HG03571 (cell line): ENCODE measurements at regions not wholly inside any gene's neighbourhood (a gene's known extent, or its start where the extent isn't known, plus 50 kb on each side); places are given as distances from the start of the nearest gene placed in this dataset.
"Not testable (repeated sequence)": the region's sequence is repeated elsewhere in the genome, so short reads cannot be mapped to it uniquely, and the experiment has no call there.

Source experiments
- ATAC-seq: cut with Tn5 transposase; IDR thresholded peaks from one replicate; pipeline ENCODE4 v1.9.1; 2021; ENCODE audit not compliant: unreplicated experiment

- ATAC-seq, result no peak
These were observed 314.5 kb downstream of the COL12A1 start for GRCh38 chr6:74891349-74891831.

DNA sequence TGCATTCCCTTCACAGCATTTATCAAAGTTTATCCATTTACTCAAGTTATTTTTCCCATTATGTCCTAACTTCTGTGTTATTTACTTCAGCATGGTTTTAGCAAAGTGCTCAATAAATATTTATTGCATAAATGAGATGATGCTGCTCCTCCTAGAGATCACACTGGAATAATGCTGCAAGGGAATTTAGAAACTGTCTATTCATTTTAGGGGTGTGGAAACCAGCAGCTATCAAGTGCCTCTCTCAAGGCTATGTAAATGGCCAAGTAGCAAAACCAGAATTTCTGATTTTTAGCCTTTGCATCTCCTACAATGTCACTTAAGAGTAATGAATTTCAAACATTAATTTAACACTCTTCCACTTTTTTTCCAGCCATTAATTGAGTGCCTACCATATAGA, 316.2 kb downstream of the COL12A1 start:
- ATAC-seq, result no peak

- not testable (repeated sequence) for ATAC-seq
These were observed 317.1 kb downstream of the COL12A1 start for GRCh38 chr6:74888741-74889140.

GRCh38 chr6:74879976-74880375, 325.9 kb downstream of the COL12A1 start:
- ATAC-seq, result no peak

DNA sequence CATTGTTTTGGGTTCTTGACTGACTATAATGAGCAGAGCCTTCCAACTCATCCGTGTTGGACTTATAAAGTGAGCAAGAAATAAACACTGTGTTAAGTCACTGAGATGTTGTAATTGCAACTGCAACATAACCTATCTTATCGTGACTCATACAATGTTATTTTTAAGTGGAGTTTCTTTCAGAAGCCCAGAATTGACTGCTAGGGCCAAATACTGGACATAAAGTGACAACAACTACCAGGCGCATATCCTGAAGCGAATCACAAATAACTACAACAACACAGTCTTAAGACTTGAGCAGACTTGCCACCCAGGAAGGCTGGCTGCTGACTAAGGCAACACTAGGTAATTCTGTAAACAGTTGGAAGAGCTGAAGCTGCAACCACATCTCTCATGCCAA, 326.6 kb downstream of the COL12A1 start:
- no peak for ATAC-seq

GRCh38 chr6:74875193-74875592, 330.7 kb downstream of the COL12A1 start:
- no peak for ATAC-seq

DNA sequence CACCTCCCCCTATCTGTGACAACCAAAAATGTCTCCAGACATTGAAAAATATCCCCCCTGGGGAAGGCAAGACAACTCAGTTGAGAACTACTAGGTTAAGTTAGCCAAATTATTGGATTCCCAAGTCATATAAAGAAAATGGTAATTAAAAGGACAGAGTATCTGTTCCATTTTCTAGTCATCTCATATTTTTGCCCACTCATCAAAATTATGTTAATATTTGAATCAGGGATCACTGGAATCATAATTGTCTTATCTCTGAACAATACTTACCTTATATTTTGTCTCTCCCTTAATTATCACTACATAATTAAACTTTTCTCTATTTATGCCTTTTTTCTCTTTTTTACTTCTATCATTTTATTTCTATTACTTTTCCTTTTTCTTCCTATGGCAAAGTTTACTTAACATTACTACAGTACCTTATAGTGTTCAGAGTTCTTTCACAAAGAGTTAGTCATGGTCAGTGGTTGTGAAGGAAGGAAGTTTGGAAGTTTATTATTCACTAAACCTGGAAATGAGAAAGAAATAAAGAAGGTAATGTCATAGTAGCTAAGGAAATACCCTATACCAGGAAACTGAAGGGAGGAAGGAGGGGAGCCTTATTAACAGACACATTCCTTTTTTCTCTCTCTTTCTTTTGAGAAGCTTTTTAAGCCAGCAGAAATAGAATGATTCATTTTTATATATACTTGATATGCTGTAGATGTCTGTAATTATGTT, 332.9 kb downstream of the COL12A1 start:
- no peak for ATAC-seq

DNA sequence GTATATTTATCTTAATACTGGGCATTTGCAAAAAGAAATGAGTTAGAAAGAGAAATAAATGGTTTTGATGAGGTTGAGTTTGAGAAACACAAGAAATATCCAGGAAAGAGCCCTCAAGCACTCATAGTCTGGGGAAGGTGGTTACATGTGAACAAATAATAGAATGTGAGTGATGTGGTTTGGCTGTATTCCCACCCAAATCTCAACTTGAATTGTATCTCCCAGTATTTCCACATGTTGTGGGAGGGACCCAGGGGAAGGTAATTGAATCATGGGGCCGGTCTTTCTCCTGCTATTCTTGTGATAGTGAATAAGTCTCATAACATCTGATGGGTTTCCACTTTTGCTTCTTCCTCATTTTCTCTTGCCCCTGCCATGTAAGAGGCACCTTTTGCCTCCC, 334.1 kb downstream of the COL12A1 start:
- ATAC-seq, result no peak

DNA sequence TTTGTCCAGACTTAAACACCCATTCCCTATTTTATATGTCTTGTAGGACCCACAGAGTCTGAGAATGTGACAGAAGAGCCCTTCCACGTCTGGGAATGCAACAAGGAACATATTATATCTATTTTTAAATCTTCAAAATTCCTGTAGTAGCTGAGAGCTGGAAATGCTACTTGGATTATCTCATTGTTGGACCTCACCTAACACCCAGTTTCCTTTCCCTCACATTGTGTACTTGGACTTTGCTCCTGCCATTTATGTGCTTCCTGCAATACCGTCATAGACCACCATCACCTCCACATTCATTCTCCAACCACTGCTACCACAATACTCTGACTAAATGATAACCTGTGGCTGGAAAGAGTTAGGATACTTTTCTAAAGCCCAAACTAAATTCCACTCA, 335.4 kb downstream of the COL12A1 start:
- ATAC-seq, result no peak

DNA sequence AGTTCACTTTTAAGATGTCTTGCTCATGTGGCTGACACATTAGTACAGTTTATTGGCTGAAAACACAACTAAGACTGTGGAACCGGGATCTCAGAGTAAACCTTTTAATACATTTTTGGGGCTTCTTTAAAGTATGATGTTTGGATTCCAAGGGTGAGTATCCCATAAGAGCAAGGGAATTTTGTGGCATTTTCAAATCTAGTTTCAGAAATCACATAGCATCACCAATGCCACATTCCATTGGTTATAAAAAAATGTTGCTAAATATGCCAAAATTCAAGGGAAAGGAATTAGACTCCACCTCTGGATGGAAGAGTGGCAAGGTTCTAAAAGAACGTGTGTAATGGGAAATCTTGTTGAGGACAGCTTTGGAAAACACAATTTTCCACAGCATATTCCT, 338.6 kb downstream of the COL12A1 start:
- no peak for ATAC-seq

GRCh38 chr6:74863968-74864367, 341.9 kb downstream of the COL12A1 start:
- no peak for ATAC-seq

DNA sequence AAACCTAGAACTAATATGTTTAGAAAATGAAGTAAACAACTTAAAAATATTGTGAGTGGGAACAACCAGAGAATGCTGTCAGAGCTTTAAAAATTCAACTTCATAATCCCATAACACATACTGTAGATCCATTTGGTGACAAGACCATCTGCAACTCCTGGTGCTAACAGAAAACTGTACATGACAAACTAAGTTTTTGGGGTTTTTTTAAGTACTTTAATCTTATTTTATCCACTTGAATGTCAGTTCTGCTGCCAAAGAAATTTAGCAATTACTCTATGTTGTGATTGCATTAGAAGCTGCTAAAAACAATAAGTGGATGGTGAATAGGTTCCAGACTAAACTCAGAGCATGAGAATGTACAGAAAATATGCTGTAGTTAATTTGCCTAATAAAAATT, 345.4 kb downstream of the COL12A1 start:
- no peak for ATAC-seq

GRCh38 chr6:74857157-74857556, 348.7 kb downstream of the COL12A1 start:
- ATAC-seq, result no peak

- no peak for ATAC-seq
These were observed 351.9 kb downstream of the COL12A1 start for GRCh38 chr6:74853991-74854390.

- ATAC-seq, result no peak
These were observed 354.3 kb downstream of the COL12A1 start for GRCh38 chr6:74851596-74851995.

DNA sequence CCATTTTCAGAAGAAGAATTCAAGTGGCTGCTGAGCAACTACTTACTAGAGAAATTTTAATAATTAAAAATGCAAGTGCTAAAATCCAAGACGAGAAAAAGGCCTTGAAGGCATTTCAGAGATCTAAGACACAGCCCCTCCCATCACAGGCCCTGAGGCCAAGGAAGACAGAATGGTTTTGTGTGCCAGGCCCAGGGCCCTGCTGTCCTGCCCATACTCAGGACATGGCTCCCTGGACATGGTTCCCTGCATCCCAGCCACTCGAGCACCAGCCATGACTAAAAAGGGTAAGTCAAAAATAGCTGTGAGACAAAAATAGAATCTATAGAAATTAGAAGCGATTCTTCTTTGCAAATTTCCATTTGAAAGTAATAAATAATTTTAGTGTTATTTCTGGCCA, 364.9 kb downstream of the COL12A1 start:
- no peak for ATAC-seq

- no peak for ATAC-seq
These were observed 370.9 kb downstream of the COL12A1 start for GRCh38 chr6:74834967-74835366.

DNA sequence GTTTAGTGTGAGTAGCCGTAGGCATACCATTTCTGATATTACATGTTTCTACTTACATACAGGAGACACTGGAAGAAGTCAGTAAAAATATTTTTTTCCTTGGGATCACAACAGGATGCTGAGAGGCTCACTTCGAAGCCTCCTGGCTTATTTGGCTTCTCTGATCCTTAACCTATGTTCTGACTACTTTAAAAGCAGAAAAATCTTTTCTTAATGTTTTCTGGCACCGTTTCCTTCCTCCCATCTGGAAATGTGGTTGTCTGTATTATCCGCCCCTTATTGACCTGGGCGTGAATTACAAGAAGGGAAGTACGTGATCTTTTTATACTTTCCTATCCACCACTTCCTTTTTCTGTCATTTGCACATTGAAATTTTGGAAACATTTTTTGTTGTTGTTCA, 379.6 kb downstream of the COL12A1 start:
- no peak for ATAC-seq

- ATAC-seq, result no peak
These were observed 391.4 kb downstream of the COL12A1 start for GRCh38 chr6:74814440-74814839.

DNA sequence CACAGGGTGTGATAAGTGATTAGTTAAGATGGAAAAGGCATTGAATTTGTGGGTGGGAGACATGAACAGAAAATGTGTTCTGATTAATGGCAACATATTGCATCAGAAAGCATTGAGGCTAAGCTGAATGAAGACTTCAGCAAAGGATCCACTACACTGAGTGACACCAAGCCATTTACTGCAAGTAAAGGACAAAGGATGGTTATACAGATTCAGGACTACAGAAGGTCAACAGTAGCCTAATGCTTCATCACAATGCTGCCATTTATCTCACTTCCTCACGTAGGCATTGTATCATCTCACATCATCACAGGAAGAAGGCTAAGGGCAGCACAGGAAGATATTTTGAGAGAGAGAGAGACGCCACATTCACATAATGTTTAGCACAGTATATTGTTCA, 398.2 kb downstream of the COL12A1 start:
- ATAC-seq, result no peak

DNA sequence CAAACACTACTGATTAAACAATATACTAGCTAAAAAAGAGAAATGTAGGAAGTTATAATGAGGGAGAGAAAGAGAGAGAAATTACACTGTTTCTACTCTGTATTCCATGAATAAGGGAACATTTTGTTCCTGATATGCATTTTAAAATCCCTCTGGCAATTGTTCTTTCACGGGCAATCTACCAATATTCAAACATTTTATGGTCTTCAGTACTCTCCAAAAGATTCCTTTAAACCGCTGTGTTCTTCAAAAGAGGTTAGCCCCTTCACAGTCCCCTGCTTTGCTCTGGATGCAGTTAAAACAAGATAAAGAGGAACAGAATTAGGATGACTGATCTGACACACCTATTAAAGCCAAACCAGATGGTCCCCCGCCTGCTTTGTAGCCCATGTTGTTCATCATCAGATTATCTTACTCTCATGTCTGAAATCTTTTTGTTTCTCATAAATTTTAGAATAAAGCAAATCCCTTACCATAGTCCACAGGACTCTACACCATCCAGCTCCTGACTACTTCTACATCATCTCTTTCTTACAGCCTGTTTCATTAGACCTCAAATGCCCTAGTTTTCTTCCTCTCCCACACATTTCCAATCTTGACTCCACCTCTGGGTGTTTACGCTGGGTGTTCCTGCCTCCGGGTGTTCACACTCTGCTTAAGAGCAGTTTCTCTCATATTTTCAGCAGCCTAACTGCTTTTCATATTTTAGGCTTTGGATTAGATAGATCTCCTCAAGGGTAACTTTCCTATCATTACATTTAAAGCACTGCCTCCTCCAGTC, 399.7 kb downstream of the COL12A1 start:
- ATAC-seq, result no peak

GRCh38 chr6:74798302-74798701, 407.6 kb downstream of the COL12A1 start:
- ATAC-seq, result no peak
